ENCODE measurements at regions not wholly inside any gene's neighbourhood (a gene's known extent, or its start where the extent isn't known, plus 50 kb on each side); places are given as distances from the start of the nearest gene placed in this dataset.

DNA sequence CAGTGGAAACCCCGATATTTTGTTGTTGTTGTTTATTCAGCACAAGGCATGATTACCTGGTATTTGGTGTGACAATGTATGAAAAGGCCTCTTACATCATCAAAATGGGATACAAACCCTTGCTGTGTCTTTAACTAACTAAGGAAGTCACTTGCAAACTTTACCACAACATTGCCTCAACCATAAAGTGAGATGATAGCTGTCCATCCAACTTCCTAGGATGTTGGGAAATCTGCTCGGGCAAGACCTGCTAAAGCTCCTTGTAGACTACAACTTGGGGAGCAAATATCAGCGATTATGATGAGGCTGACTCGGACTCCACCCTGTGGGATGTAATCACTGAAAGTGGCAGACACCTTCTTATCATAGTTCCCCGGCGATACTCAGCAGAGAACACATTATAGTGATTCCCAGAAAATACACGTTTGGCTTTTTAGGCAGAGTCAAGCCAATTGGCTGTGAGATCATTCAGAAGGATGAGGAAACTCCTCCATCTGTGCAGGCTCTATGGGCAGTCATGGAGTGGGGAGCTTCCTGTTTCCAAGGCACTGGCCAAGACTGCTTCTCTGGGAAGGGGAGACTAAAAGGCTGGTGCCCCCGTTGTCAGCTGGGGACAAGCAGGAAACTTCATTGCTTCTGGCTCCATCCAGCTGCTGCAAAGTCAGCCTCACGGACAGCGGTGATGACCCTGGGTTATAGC is 289.0 kb downstream of the RNF144A start:
- Histone ChIP-seq H3K4me1 (ENCODE audit: control insufficient read depth in 1 of 2, insufficient read depth in 2 of 2, low read length in 2 of 2) (no peaks in the 10 kb centered on the region), H3K79me2 (ENCODE audit: insufficient read depth, low read length) (no peaks in the 10 kb centered on the region), H4K20me1 (ENCODE audit: insufficient read depth) (no peaks in the 10 kb centered on the region), H3K27ac (ENCODE audit: low read depth, low read length) (no peak overlapping the region), H3K9me3 (ENCODE audit: control insufficient read depth in 1 of 2, insufficient read depth in 1 of 2, low read depth in 1 of 2, low read length in 2 of 2) (no peaks in the 10 kb centered on the region), H2AFZ (ENCODE audit: low read depth, low read length, poor library complexity, severe bottlenecking) (no peak overlapping the region), H3K27me3 (ENCODE audit: insufficient read depth, low read length) (no peaks in the 10 kb centered on the region), H3K9ac (ENCODE audit: low read length) (no peak overlapping the region), H3K4me2 (ENCODE audit: low read length) (no peak overlapping the region), H3K4me3 (replicated peaks in 1 of 2; ENCODE audit: low read depth in 1 of 2, low read length in 2 of 2) (no peak overlapping the region), H3K36me3 (ENCODE audit: control insufficient read depth in 1 of 2, insufficient read depth in 2 of 2, low read length in 2 of 2) (no peaks in the 10 kb centered on the region), H3K9me2 (ENCODE audit: insufficient read depth) (no peaks in the 10 kb centered on the region)
- CTCF ChIA-PET: no interaction called here
- DNase-seq (ENCODE audit: low read depth, low spot score) (no peak), ATAC-seq (no peak)
- POLR2A ChIA-PET: no interaction called here
- intact Hi-C loops (cut with micrococcal nuclease): loop anchor here (10.0 kb wide), 1 partner anchor 1929 kb away; no protein-coding TSS in a partner anchor
- RAD21 ChIA-PET (ENCODE audit: low non-redundant PET in 1 of 2, low total read pairs in 2 of 2, uncharacterized antibody in 2 of 2, unreplicated experiment in 2 of 2): no interaction called here
- no TSS peak for BruUV-seq (replicated peaks)
- no peak for TF ChIP-seq EZH2 (IDR thresholded peaks at IDR 0.05)
- TF ChIP-seq, protein P1, sequence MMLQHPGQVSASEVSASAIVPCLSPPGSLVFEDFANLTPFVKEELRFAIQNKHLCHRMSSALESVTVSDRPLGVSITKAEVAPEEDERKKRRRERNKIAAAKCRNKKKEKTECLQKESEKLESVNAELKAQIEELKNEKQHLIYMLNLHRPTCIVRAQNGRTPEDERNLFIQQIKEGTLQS (IDR thresholded peaks at IDR 0.05): no peak
- TF ChIP-seq FOSL1 (IDR thresholded peaks at IDR 0.05; ENCODE audit: low read depth): no peak
- TF ChIP-seq, protein P2, sequence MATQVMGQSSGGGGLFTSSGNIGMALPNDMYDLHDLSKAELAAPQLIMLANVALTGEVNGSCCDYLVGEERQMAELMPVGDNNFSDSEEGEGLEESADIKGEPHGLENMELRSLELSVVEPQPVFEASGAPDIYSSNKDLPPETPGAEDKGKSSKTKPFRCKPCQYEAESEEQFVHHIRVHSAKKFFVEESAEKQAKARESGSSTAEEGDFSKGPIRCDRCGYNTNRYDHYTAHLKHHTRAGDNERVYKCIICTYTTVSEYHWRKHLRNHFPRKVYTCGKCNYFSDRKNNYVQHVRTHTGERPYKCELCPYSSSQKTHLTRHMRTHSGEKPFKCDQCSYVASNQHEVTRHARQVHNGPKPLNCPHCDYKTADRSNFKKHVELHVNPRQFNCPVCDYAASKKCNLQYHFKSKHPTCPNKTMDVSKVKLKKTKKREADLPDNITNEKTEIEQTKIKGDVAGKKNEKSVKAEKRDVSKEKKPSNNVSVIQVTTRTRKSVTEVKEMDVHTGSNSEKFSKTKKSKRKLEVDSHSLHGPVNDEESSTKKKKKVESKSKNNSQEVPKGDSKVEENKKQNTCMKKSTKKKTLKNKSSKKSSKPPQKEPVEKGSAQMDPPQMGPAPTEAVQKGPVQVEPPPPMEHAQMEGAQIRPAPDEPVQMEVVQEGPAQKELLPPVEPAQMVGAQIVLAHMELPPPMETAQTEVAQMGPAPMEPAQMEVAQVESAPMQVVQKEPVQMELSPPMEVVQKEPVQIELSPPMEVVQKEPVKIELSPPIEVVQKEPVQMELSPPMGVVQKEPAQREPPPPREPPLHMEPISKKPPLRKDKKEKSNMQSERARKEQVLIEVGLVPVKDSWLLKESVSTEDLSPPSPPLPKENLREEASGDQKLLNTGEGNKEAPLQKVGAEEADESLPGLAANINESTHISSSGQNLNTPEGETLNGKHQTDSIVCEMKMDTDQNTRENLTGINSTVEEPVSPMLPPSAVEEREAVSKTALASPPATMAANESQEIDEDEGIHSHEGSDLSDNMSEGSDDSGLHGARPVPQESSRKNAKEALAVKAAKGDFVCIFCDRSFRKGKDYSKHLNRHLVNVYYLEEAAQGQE (IDR thresholded peaks at IDR 0.05; ENCODE audit: low read depth): no peak

DNA sequence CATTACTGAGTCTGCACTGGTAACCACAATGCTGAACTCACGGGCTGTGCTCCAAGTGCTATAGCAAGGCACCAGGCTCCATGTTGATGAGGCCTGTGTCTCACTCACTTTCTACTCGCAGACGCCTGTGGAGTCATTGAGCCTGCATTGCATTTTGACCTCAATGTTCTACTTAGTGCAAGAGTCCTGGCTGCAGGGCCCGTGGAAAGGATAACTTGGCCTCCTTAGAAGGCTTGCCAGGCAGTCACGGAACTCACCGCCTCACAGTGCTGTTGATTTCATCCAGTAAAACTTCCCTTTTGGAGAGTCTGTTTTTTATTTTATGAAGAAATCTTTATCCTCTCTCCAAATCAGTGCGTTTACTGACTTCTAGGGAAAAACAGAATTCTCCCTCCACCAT is 290.4 kb downstream of the RNF144A start:
- CTCF ChIA-PET: no interaction called here
- intact Hi-C loops (cut with micrococcal nuclease): loop anchor here (10.0 kb wide), 1 partner anchor 1927 kb away; no protein-coding TSS in a partner anchor

More for the DNA sequence above, 290.4 kb downstream of the RNF144A start:
- H2AFZ ChIP-seq (ENCODE audit: low read depth, low read length, poor library complexity, severe bottlenecking): no peak overlapping the region
- no peaks in the 10 kb centered on the region for H3K79me2 ChIP-seq (ENCODE audit: insufficient read depth, low read length)
- ChIA-PET RAD21 (ENCODE audit: low non-redundant PET in 1 of 2, low total read pairs in 2 of 2, uncharacterized antibody in 2 of 2, unreplicated experiment in 2 of 2) (no interaction called here), POLR2A (no interaction called here)
- no peak for DNase-seq (ENCODE audit: low read depth, low spot score)
- no peak overlapping the region for H3K9ac ChIP-seq (ENCODE audit: low read length)
- H4K20me1 ChIP-seq (ENCODE audit: insufficient read depth): no peaks in the 10 kb centered on the region
- H3K9me3 ChIP-seq (ENCODE audit: control insufficient read depth in 1 of 2, insufficient read depth in 1 of 2, low read depth in 1 of 2, low read length in 2 of 2): no peaks in the 10 kb centered on the region
- ATAC-seq: no peak
- no peaks in the 10 kb centered on the region for H3K4me1 ChIP-seq (ENCODE audit: control insufficient read depth in 1 of 2, insufficient read depth in 2 of 2, low read length in 2 of 2)
- no peaks in the 10 kb centered on the region for H3K9me2 ChIP-seq (ENCODE audit: insufficient read depth)
- H3K36me3 ChIP-seq (ENCODE audit: control insufficient read depth in 1 of 2, insufficient read depth in 2 of 2, low read length in 2 of 2): no peaks in the 10 kb centered on the region
- H3K4me3 ChIP-seq (replicated peaks in 1 of 2; ENCODE audit: low read depth in 1 of 2, low read length in 2 of 2): no peak overlapping the region
- no TSS peak for BruUV-seq (replicated peaks)
- no peaks in the 10 kb centered on the region for H3K27me3 ChIP-seq (ENCODE audit: insufficient read depth, low read length)
- TF ChIP-seq EZH2 (IDR thresholded peaks at IDR 0.05): no peak
- H3K4me2 ChIP-seq (ENCODE audit: low read length): no peak overlapping the region
- H3K27ac ChIP-seq (ENCODE audit: low read depth, low read length): no peak overlapping the region
